Lung microvascular endothelial cell (primary cell): ENCODE measurements at regions not wholly inside any gene's neighbourhood (a gene's known extent, or its start where the extent isn't known, plus 50 kb on each side); places are given as distances from the start of the nearest gene placed in this dataset.

Experiments used
- DNase-seq, 2 donors: peaks; one replicate each; pipeline versions ENCODE4 v3.0.0 to v3.0.0-alpha.2; 2010; ENCODE audit warnings: low read depth in 2 of 2

DNA sequence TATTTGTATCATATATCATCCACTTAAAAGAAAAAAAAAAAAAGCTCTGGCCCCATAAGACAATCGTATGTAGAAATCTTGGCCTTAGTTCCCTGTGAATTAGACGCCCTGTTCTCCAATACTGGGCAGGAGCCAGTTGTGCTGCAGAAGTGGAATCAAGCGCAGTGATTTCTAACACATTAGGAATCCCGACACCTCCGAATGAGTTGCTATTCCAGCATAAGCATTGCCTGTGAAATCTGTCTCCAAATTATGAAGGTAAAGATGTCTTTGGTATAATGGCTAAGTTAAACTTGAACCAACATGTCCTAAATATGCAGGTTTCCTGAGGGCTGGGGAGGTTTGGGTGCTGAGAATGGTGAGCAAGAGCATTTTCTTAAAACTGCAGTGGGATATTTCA is 199.4 kb upstream of the ARRDC4 start:
- no peak for DNase-seq

DNA sequence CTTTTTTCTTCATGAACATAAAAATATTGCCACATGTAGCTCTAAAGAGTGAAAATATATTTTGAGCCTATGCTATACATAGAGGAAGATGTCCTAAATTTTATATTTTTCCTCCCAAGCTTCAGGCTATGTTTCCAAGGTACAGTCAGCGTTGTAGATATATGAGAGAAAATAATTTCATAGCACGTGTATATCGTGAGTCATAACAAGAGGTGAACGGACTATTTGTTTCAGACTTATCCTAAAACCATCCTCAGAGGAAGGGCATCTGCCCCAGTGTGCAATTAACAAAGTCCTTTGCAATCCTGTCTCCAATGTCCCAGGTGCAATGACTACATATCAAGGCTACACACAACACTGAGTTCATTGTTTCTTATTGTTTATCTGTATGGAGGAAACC is 177.3 kb upstream of the ARRDC4 start:
- no peak for DNase-seq

DNA sequence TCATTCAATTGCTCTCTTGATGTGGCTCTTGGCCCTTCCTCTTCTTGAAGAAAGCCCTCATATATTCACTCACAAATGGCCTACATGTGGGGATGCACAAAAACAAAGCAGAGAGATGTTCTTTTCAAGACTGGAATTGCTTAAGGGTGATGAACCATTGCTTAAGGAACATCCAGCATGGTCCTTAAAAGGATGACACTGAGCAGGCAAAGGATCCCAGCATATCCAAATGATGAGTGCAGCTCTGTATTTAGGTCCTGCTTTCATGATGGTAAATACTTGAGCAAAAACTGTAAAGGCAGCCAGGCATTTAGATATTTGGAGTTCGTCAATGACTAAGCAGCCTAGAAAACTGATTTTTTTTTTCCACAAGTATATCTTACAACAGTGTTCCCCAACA is 173.8 kb upstream of the ARRDC4 start:
- DNase-seq: no peak

DNA sequence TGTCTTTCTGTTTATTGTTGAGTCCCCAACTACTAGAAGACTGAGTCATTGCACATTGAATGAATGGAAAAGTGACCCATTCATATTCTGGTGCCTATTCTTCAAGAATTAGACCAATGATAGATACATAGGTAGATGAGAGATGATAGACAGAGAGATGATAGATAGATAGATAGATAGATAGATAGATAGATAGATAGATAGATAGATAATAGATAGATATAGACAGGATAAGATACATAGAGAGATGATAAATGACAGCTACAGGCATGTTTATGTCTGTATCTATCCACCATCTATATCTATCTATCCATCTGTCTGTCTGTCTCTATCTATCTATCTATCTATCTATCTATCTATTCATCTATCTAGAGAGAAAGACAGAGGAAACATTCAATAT is 170.3 kb upstream of the ARRDC4 start:
- DNase-seq: no peak

GRCh38 chr15:97791824-97792792 is 168.4 kb upstream of the ARRDC4 start:
- no peak for DNase-seq

GRCh38 chr15:97804950-97805349 is 155.6 kb upstream of the ARRDC4 start:
- DNase-seq: no peak

- no peak for DNase-seq
Observed at GRCh38 chr15:97806766-97807165, 153.7 kb upstream of the ARRDC4 start.

- DNase-seq: no peak
Observed at GRCh38 chr15:97815835-97816234, 144.7 kb upstream of the ARRDC4 start.

DNA sequence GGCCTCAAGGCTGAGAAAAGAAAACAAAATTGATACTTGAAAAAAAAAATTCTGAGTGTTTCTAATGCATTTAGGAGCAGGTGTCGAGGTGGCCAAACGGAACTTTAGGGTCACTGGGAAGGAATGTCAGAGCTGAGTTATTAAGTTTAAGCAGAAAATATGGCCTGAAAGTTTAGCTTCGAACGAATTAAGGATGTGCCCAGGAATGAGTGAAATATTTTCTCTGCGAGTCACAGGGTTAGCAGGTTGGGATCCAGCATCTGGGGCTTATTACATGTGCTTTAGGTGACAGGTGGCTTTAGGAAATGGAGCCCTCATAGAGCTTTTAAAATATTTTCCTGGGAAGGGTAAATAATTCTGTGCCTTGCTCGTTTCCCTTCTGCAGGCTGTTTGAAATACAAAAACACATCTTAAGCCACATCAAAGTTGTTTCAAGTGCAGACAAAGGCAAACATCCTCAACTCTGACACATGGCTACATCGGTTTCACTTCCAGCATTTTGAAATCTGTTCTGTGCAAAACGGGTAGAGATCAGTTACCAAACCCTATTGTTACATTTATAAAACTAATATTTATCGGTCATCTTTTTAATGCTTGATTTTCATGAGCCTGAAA is 143.1 kb upstream of the ARRDC4 start:
- DNase-seq: no peak

- DNase-seq: no peak
Observed at GRCh38 chr15:97836003-97836402, 124.5 kb upstream of the ARRDC4 start.

DNA sequence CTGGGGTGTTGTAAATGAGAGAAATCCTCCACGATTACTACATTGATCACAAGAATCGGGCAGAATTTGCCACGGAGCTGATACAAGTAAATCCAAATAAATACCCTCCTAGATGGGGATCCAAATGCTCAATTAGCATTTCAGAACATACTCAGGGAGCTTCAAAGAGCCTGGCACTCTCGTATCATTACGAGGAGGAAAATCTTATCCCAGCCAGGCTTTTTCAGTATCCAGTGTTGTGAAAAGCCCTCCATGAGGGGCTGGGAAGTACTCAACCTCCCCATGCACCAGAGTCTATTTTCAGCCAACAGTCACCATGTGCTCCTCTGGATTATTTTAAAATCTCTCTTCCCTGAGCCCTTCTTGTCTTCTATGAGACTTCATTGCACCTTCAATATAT is 122.6 kb upstream of the ARRDC4 start:
- DNase-seq: no peak

DNA sequence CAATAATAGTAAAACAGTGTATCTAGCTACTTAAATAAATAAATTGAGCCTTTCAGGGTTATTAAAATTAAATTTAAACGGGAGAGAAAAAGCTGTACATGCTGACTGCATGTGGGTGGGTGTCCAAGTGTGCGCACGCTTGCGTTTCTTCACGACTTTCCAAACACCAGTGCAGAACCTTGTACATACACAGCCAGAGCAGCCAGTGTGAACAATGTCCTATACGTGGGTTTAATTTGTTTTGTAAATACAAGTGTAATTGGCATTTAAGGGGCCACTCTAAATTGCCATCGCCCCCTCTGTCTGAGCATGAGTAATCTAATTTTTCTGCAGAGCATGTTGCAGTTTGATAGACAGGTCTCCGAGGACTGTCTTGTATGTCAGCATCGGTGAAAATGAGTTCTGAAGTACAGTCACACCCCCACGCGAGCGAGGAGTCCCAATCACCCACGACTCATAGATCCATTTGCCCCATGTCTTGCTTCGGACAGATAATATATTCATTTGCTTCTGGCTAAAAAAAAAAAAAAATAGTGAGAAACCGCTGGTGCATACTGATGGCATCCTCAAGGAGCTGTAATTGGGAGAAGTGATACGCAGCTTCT is 121.8 kb upstream of the ARRDC4 start:
- no peak for DNase-seq

DNA sequence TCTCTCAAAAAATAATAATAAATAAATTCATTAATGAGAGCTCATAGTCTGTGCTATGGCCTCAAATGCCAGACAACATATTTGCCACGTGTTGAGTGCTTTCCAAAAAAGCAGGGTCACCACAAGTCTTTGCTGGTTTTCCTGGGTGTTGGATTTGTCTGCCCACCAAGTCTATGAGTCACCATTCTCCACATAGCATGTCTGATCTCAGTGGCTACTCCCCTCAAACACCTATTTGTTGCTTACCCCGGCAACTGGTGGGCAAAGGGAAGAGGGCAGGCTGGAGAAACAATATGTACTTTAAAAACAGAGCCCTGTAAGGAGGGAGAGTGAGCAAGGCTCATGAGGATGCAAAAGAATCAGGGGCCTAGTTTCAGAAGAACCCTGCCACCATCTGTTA is 120.0 kb upstream of the ARRDC4 start:
- no peak for DNase-seq

DNA sequence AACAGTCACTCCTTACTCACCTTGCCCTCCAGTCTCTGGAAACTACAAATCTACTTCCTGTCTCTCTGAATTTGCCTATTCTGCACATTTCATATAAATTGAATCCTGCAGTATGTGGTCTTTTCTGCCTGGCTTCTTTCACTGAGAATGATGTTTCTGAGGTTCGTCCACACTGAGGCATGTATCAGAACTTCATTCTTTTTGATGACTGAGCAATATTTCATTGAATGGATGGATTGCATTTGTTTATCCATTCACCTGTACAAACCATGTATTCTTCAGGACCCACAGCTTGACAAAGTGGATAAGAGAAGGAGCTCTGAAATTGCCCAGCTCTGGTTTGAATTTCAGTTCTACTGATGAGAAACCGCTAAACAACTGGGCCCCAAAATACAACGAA is 118.9 kb upstream of the ARRDC4 start:
- DNase-seq: no peak

DNA sequence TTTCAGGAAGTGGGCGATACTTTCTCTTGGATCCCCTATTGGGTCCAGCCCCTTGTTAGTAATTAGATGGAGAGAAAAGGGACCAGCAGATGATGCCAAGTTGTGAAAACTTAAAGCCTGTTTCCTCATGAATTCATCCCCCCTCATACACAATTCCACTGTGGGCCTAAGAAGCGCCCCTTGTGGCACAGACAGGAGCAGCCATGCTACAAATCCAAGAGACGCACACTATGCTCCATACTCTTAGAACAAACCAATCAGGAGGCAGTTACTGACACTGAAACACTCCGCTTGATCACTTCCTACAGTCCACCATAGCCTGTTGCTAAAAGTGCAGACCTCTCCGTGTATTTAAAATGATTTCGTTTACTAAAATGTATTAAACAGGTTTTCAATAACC is 111.3 kb upstream of the ARRDC4 start:
- DNase-seq: no peak

- DNase-seq: peak in 1 of 2 donors; percentile 12
Observed at GRCh38 chr15:97858296-97858695, 102.2 kb upstream of the ARRDC4 start.

DNA sequence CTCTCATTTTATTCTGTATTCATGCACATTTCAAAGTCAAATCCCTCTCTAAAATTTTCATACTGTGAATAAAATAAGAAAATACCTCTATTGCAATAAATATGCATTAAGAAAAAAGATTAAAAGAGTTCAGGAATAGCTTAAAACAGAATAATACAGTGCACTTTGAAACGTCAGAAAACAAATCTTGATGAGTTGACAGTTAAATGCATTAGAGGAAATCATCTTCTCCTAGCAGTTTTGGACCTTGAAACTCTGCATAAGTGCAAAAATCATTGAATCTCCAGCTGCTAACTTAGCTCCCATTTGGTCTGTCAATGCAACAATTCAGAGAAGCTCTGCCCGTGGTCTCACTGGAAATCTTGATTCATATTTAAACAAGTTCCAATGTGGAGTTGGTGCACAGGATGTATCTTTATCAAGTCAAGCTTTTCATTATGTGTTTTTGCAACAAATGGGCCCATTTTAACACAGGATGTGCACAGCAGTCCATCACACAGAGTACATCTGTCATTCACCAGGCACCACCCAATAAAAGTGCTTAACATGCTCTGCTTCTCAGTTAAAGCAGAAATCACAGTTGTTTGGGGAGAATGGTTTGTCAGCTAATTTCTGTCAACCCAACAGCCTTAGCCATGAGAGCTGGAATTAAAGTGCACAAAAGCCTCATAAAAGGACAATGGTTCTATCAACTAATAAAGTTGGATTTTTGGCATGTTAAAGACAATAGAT is 98.8 kb upstream of the ARRDC4 start:
- DNase-seq: no peak

DNA sequence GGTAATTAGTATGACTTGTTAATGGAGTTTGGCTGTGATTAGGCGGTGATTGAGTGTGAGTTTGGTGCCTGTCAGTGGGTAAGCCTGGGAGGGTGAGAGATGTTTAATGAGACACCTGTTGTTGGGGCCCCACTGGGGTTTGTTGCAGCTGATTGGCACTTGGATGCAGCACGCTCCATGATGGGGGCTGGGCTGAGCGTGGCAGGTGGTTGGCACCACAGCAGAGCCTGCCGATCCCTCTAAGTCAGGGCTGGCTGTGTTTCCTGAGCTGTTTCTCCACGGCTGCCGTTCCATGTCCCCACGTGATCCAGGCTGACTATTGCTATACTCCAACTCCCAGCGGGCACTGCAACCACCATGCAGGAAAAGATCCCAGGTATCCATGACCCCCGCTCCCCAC is 93.5 kb upstream of the ARRDC4 start:
- DNase-seq: no peak

DNA sequence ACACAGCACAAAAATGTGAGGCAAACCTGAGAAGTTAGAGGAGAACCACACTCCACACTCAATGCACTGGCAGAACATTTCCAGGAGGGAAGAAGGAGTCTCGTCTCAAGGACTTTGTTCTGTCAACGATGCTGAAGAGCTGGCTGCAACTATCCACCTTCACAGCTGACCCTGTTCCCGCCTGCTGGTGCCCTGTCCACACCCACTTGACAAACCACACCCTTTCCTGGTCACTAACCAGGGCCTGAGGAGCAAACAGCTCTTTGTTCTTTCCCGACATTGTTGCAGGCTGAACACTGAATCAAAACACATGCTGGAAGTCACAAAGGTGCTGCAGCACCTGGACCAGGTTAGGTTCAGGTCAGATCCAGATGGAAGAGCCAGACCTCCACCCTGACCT is 92.6 kb upstream of the ARRDC4 start:
- DNase-seq: peak in 1 of 2 donors; percentile 1

GRCh38 chr15:97868981-97869380 is 91.5 kb upstream of the ARRDC4 start:
- DNase-seq: no peak

DNA sequence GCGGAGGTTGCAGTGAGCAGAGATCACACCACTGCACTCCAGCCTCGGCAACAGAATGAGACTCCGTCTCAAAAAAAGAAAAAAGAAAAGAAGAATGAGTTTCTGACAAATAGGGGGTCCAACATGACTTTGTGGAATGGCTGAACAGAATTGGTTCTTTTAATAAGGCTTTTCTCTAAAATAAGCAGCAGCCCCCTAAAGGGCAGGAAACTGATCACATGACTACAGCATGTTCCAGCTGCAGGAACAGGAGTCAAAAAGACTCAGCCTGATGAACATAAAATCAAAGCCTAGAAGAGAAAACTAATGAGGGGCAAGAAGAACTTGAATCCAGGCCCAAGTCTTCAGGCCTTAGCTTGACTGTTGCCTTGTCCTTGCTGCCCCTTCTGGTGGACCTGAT is 89.7 kb upstream of the ARRDC4 start:
- no peak for DNase-seq

DNA sequence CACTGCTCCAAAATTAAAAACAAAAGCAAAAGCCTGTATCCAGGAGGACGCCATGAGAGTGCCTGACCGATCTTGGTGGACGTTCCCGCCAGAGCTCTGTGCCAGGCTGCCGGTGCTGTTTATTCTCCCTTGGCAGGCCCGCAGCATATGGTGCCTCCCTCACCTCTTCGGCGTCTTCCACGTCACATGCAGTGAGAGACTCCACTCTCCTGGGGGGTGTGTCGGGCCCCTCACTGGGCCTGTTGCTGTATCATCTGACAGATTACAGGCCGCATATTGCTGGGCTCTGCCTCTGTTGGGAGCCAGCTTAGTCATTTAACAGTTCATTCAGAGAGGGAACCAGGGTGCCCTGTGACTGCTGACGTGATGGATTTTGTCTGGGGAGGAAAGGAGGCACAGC is 86.4 kb upstream of the ARRDC4 start:
- DNase-seq: no peak
